CD8-positive, alpha-beta memory T cell (primary cell): ENCODE measurements at regions not wholly inside any gene's neighbourhood (a gene's known extent, or its start where the extent isn't known, plus 50 kb on each side); places are given as distances from the start of the nearest gene placed in this dataset.

Experiments used
- CTCF ChIA-PET: fragments of 350-600 bp; sonication (Branson Sonifier 250); formaldehyde crosslinking; loops from one replicate; lab custom pipeline; 2021; ENCODE audit warnings: antibody characterized with exemption; lab: Charles Lee
- POLR2A ChIA-PET: fragments of 350-600 bp; sonication (Branson Sonifier 250); formaldehyde crosslinking; loops from one replicate; lab custom pipeline; 2021; ENCODE audit warnings: antibody characterized with exemption; lab: Charles Lee
- DNase-seq, 5 donors: peaks; one replicate each; pipeline versions ENCODE4 v3.0.0 to v3.0.0-alpha.2; 2020 to 2022; ENCODE audit warnings: mixed read lengths in 1 of 5
- H3K27ac ChIP-seq: one replicate; pipeline ENCODE4 v1.7.0; 2013; ENCODE audit warnings: low read depth, mild to moderate bottlenecking, low read length, moderate library complexity
- H3K27me3 ChIP-seq: 2 replicates; pipeline ENCODE4 v1.7.0; 2013; ENCODE audit warnings: low read length, mild to moderate bottlenecking; ENCODE audit not compliant: insufficient read depth, poor library complexity, severe bottlenecking
- H3K36me3 ChIP-seq: 2 replicates; pipeline ENCODE4 v1.7.0; 2013; ENCODE audit warnings: mild to moderate bottlenecking, low read length, moderate library complexity; ENCODE audit not compliant: insufficient read depth
- H3K4me1 ChIP-seq: 2 replicates; pipeline ENCODE4 v1.7.0; 2013; ENCODE audit warnings: mild to moderate bottlenecking, low read length, moderate library complexity; ENCODE audit not compliant: insufficient read depth
- H3K4me3 ChIP-seq: 2 replicates; pipeline ENCODE4 v1.7.0; 2013; ENCODE audit warnings: mild to moderate bottlenecking, low read length
- H3K9me3 ChIP-seq: 2 replicates; pipeline ENCODE4 v1.7.0; 2013; ENCODE audit warnings: mild to moderate bottlenecking, low read length
- H3K27ac Mint-ChIP-seq, 8 donors: one replicate each; pipeline ENCODE4 v1.8.0; 2020 to 2021; ENCODE audit warnings: mixed read lengths in 8 of 8, mild to moderate bottlenecking in 6 of 8, inconsistent platforms in 3 of 8, moderate library complexity in 3 of 8
- H3K27me3 Mint-ChIP-seq, 2 donors: one replicate each; pipeline ENCODE4 v1.8.0; 2020 to 2021; ENCODE audit warnings: mixed read lengths in 2 of 2, mild to moderate bottlenecking in 1 of 2, moderate library complexity in 1 of 2
- H3K36me3 Mint-ChIP-seq, 3 donors: one replicate each; pipeline ENCODE4 v1.8.0; 2020 to 2021; ENCODE audit warnings: mixed read lengths in 3 of 3, inconsistent platforms in 1 of 3, mild to moderate bottlenecking in 1 of 3
- H3K4me1 Mint-ChIP-seq, 3 donors: one replicate each; pipeline ENCODE4 v1.8.0; 2020 to 2021; ENCODE audit warnings: mixed read lengths in 3 of 3, inconsistent platforms in 1 of 3, mild to moderate bottlenecking in 1 of 3
- H3K4me3 Mint-ChIP-seq, 7 donors: one replicate each; pipeline ENCODE4 v1.8.0; 2020 to 2021; ENCODE audit warnings: mixed read lengths in 7 of 7, mild to moderate bottlenecking in 6 of 7, moderate library complexity in 4 of 7, inconsistent platforms in 2 of 7
- H3K9me3 Mint-ChIP-seq, 5 donors: one replicate each; pipeline ENCODE4 v1.8.0; 2020 to 2022; ENCODE audit warnings: mixed read lengths in 5 of 5, mild to moderate bottlenecking in 3 of 5, moderate library complexity in 2 of 5, inconsistent platforms in 1 of 5

GRCh38 chr2:65545837-65546805, 113.7 kb upstream of the SPRED2 start:
- CTCF ChIA-PET, result no interaction called here
- H3K4me1 Mint-ChIP-seq, result no peaks in the 10 kb centered on the region
- H3K27ac Mint-ChIP-seq, result no peak overlapping the region

GRCh38 chr2:65541773-65542172, 109.4 kb upstream of the SPRED2 start:
- H3K27ac ChIP-seq, result no peak overlapping the region
- H3K4me1 ChIP-seq, result no peaks in the 10 kb centered on the region
- no peaks in the 10 kb centered on the region for H3K9me3 ChIP-seq
- Mint-ChIP-seq H3K4me3 (no peak overlapping the region), H3K9me3 (peaks cover 0 to 2% (median 0%) of the 10 kb centered on the region in 5 donors), H3K36me3 (no peaks in the 10 kb centered on the region), H3K4me1 (no peaks in the 10 kb centered on the region), H3K27me3 (peaks cover 6 to 11% of the 10 kb centered on the region in 2 donors), H3K27ac (no peak overlapping the region)
- ChIA-PET POLR2A (interaction anchor here (0.7 kb wide), 1 partner anchor 519 kb away, joined by 5 read pairs; no protein-coding TSS in a partner anchor), CTCF (no interaction called here)
- H3K27me3 ChIP-seq, result no peaks in the 10 kb centered on the region
- H3K36me3 ChIP-seq, result no peaks in the 10 kb centered on the region
- DNase-seq, result no peak
- H3K4me3 ChIP-seq, result no peak overlapping the region

More at GRCh38 chr2:65545837-65546805, 113.7 kb upstream of the SPRED2 start:
- Mint-ChIP-seq H3K4me3 (no peak overlapping the region), H3K27me3 (peaks cover 0 to 4% of the 10 kb centered on the region in 2 donors), H3K36me3 (no peaks in the 10 kb centered on the region), H3K9me3 (no peaks in the 10 kb centered on the region)
- no peaks in the 10 kb centered on the region for H3K9me3 ChIP-seq
- H3K36me3 ChIP-seq, result no peaks in the 10 kb centered on the region
- H3K4me1 ChIP-seq, result no peaks in the 10 kb centered on the region
- H3K27ac ChIP-seq, result no peak overlapping the region
- POLR2A ChIA-PET, result no interaction called here
- no peak overlapping the region for H3K4me3 ChIP-seq
- H3K27me3 ChIP-seq, result no peaks in the 10 kb centered on the region
- DNase-seq, result no peak

- Mint-ChIP-seq H3K4me1 (no peaks in the 10 kb centered on the region), H3K4me3 (no peak overlapping the region), H3K27me3 (peaks cover 6 to 13% of the 10 kb centered on the region in 2 donors), H3K27ac (no peak overlapping the region), H3K9me3 (peaks cover 0 to 2% (median 0%) of the 10 kb centered on the region in 5 donors), H3K36me3 (no peaks in the 10 kb centered on the region)
- no peaks in the 10 kb centered on the region for H3K4me1 ChIP-seq
- H3K9me3 ChIP-seq, result no peaks in the 10 kb centered on the region
- H3K27me3 ChIP-seq, result no peaks in the 10 kb centered on the region
- POLR2A ChIA-PET, result no interaction called here
- H3K4me3 ChIP-seq, result no peak overlapping the region
- no peak overlapping the region for H3K27ac ChIP-seq
- no peaks in the 10 kb centered on the region for H3K36me3 ChIP-seq
- DNase-seq, result no peak
- CTCF ChIA-PET, result no interaction called here
Measured at GRCh38 chr2:65539633-65540032, 107.2 kb upstream of the SPRED2 start.

- H3K27ac Mint-ChIP-seq, result no peak overlapping the region
- CTCF ChIA-PET, result no interaction called here
- no peak overlapping the region for H3K4me3 Mint-ChIP-seq
- peaks cover 0 to 2% (median 0%) of the 10 kb centered on the region in 5 donors for H3K9me3 Mint-ChIP-seq
- no peak for DNase-seq
- peaks cover 6 to 13% of the 10 kb centered on the region in 2 donors for H3K27me3 Mint-ChIP-seq
- Histone ChIP-seq H3K36me3 (no peaks in the 10 kb centered on the region), H3K27ac (no peak overlapping the region), H3K9me3 (no peaks in the 10 kb centered on the region), H3K4me3 (no peak overlapping the region), H3K4me1 (no peaks in the 10 kb centered on the region), H3K27me3 (no peaks in the 10 kb centered on the region)
- H3K36me3 Mint-ChIP-seq, result no peaks in the 10 kb centered on the region
- POLR2A ChIA-PET, result no interaction called here
- no peaks in the 10 kb centered on the region for H3K4me1 Mint-ChIP-seq
Measured at GRCh38 chr2:65537651-65538385, 105.4 kb upstream of the SPRED2 start.

GRCh38 chr2:65536596-65536995, 104.2 kb upstream of the SPRED2 start:
- Mint-ChIP-seq H3K27me3 (peaks cover 6 to 15% of the 10 kb centered on the region in 2 donors), H3K27ac (no peak overlapping the region), H3K4me1 (no peaks in the 10 kb centered on the region), H3K9me3 (peaks cover 0 to 2% (median 0%) of the 10 kb centered on the region in 5 donors), H3K4me3 (no peak overlapping the region), H3K36me3 (no peaks in the 10 kb centered on the region)
- no peaks in the 10 kb centered on the region for H3K4me1 ChIP-seq
- no peaks in the 10 kb centered on the region for H3K27me3 ChIP-seq
- DNase-seq, result no peak
- H3K4me3 ChIP-seq, result no peak overlapping the region
- H3K36me3 ChIP-seq, result no peaks in the 10 kb centered on the region
- no peaks in the 10 kb centered on the region for H3K9me3 ChIP-seq
- POLR2A ChIA-PET, result no interaction called here
- H3K27ac ChIP-seq, result no peak overlapping the region
- CTCF ChIA-PET, result no interaction called here

GRCh38 chr2:65532937-65533336, 100.5 kb upstream of the SPRED2 start:
- POLR2A ChIA-PET, result no interaction called here
- no peak overlapping the region for H3K4me3 Mint-ChIP-seq
- no peak overlapping the region for H3K4me3 ChIP-seq
- no peaks in the 10 kb centered on the region for H3K4me1 Mint-ChIP-seq
- peaks cover 7 to 9% of the 10 kb centered on the region in 2 donors for H3K27me3 Mint-ChIP-seq
- H3K4me1 ChIP-seq, result no peaks in the 10 kb centered on the region
- DNase-seq, result no peak
- no peaks in the 10 kb centered on the region for H3K27me3 ChIP-seq
- no peak overlapping the region for H3K27ac ChIP-seq
- no peaks in the 10 kb centered on the region for H3K36me3 Mint-ChIP-seq
- CTCF ChIA-PET, result no interaction called here
- H3K27ac Mint-ChIP-seq, result no peak overlapping the region
- H3K9me3 Mint-ChIP-seq, result peaks cover 0 to 2% (median 0%) of the 10 kb centered on the region in 5 donors
- no peaks in the 10 kb centered on the region for H3K36me3 ChIP-seq
- H3K9me3 ChIP-seq, result no peaks in the 10 kb centered on the region

GRCh38 chr2:65532326-65532725, 99.9 kb upstream of the SPRED2 start:
- Mint-ChIP-seq H3K9me3 (no peaks in the 10 kb centered on the region), H3K4me1 (no peaks in the 10 kb centered on the region), H3K27ac (peak overlapping the region in 1 of 8 donors; percentile 69), H3K4me3 (no peak overlapping the region), H3K27me3 (peaks cover 6% of the 10 kb centered on the region in 2 donors), H3K36me3 (no peaks in the 10 kb centered on the region)
- no peak overlapping the region for H3K4me3 ChIP-seq
- DNase-seq, result no peak
- no peaks in the 10 kb centered on the region for H3K36me3 ChIP-seq
- H3K4me1 ChIP-seq, result no peaks in the 10 kb centered on the region
- no peaks in the 10 kb centered on the region for H3K9me3 ChIP-seq
- no peak overlapping the region for H3K27ac ChIP-seq
- ChIA-PET CTCF (no interaction called here), POLR2A (no interaction called here)
- H3K27me3 ChIP-seq, result no peaks in the 10 kb centered on the region
